SU-DHL-6 (cell line): ENCODE measurements at regions not wholly inside any gene's neighbourhood (a gene's known extent, or its start where the extent isn't known, plus 50 kb on each side); places are given as distances from the start of the nearest gene placed in this dataset.

Experiments
- EZH2phosphoT487 ChIP-seq: fragments of 200-600 bp; sonication (generic), shearing (Covaris generic); conservative IDR thresholded peaks from 2 replicates; pipeline ENCODE4 v1.6.1; 2018; ENCODE audit warnings: mild to moderate bottlenecking, antibody characterized with exemption, low read length, moderate library complexity, mixed read lengths
- TF ChIP-seq, protein P1 (sequence below): fragments of 200-600 bp; sonication (generic); IDR thresholded peaks from one replicate; pipeline ENCODE4 v1.5.1; 2017; ENCODE audit warnings: antibody characterized with exemption, mild to moderate bottlenecking, low read length, moderate library complexity; ENCODE audit not compliant: insufficient read depth, poor library complexity, severe bottlenecking

DNA sequence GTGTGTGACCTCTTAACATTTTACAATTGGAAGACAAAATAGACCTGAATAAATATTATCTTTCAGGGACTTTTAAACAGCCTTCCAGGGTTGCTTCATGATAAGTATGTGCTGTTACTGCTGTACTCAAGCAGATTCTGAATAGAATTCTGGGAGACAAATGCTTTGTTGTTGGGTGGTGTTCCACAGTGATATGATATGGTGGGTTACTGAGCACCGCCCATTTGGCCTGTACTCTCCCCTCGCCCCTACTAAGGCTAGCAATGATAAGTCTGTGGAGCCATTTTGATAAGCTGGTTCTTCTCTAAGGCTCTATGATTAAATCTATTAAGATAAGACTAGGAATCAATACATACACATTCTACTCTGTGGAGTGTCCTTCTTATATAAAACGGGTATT is 89.8 kb upstream of the ITGA4 start:
- TF ChIP-seq, protein P1, sequence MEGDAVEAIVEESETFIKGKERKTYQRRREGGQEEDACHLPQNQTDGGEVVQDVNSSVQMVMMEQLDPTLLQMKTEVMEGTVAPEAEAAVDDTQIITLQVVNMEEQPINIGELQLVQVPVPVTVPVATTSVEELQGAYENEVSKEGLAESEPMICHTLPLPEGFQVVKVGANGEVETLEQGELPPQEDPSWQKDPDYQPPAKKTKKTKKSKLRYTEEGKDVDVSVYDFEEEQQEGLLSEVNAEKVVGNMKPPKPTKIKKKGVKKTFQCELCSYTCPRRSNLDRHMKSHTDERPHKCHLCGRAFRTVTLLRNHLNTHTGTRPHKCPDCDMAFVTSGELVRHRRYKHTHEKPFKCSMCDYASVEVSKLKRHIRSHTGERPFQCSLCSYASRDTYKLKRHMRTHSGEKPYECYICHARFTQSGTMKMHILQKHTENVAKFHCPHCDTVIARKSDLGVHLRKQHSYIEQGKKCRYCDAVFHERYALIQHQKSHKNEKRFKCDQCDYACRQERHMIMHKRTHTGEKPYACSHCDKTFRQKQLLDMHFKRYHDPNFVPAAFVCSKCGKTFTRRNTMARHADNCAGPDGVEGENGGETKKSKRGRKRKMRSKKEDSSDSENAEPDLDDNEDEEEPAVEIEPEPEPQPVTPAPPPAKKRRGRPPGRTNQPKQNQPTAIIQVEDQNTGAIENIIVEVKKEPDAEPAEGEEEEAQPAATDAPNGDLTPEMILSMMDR = no peak
- no peak for TF ChIP-seq EZH2phosphoT487
